PC-9 (cell line): ENCODE measurements at regions not wholly inside any gene's neighbourhood (a gene's known extent, or its start where the extent isn't known, plus 50 kb on each side); places are given as distances from the start of the nearest gene placed in this dataset.

Experiments used
- BruUV-seq: library from RNA; stranded (reverse); fragments of 400-500 nt; replicated peaks from 2 replicates; lab custom pipeline; 2021; lab: Mats Ljungman, UMichigan
- CTCF ChIA-PET: fragments of 300-600 bp; sonication (Branson Sonifier 250); formaldehyde crosslinking; loops from one replicate; lab custom pipeline; 2022; ENCODE audit warnings: antibody characterized with exemption; lab: Charles Lee
- POLR2A ChIA-PET: fragments of 300-600 bp; sonication (Branson Sonifier 250); formaldehyde crosslinking; loops from one replicate; lab custom pipeline; 2022; ENCODE audit warnings: antibody characterized with exemption; ENCODE audit not compliant: unreplicated experiment; lab: Charles Lee
- DNase-seq, 2 experiments: peaks; one replicate each; pipeline versions ENCODE4 v3.0.0 to v3.0.0-alpha.2; 2015 to 2022; ENCODE audit warnings: mixed read lengths in 1 of 2
- H2AFZ ChIP-seq: fragments of 200-600 bp; sonication (generic); 2 replicates; pipeline ENCODE4 v1.8.1; 2017; ENCODE audit warnings: antibody characterized with exemption
- H3F3A ChIP-seq: fragments of 200-600 bp; sonication (generic); 2 replicates; pipeline ENCODE4 v1.8.1; 2017; ENCODE audit warnings: antibody characterized with exemption, mild to moderate bottlenecking, low read depth; ENCODE audit not compliant: insufficient read depth
- H3K27ac ChIP-seq: fragments of 200-600 bp; sonication (generic); 2 replicates; pipeline ENCODE4 v1.6.1; 2016; ENCODE audit warnings: mixed run types
- H3K27me3 ChIP-seq: fragments of 200-600 bp; sonication (generic); 2 replicates; pipeline ENCODE4 v1.6.1; 2016; ENCODE audit warnings: low read depth, mixed run types; ENCODE audit not compliant: insufficient read depth
- H3K36me3 ChIP-seq: fragments of 200-600 bp; sonication (generic); 2 replicates; pipeline ENCODE4 v1.6.1; 2016; ENCODE audit warnings: low read depth, mixed run types
- H3K4me1 ChIP-seq: fragments of 200-600 bp; sonication (generic); replicated peaks from 2 replicates; pipeline ENCODE4 v1.6.1; 2016; ENCODE audit warnings: mixed run types; ENCODE audit not compliant: insufficient read depth
- H3K4me2 ChIP-seq: fragments of 200-600 bp; sonication (generic); 2 replicates; pipeline ENCODE4 v1.6.1; 2017; ENCODE audit warnings: mixed run types
- H3K4me3 ChIP-seq: fragments of 200-600 bp; sonication (generic); 2 replicates; pipeline ENCODE4 v1.6.1; 2016; ENCODE audit warnings: mixed run types
- H3K79me2 ChIP-seq: fragments of 200-600 bp; sonication (generic); 2 replicates; pipeline ENCODE4 v1.6.1; 2017; ENCODE audit warnings: low read depth, mixed run types
- H3K9me2 ChIP-seq: fragments of 200-600 bp; sonication (generic); 2 replicates; pipeline ENCODE4 v1.8.1; 2017; ENCODE audit warnings: mild to moderate bottlenecking; ENCODE audit not compliant: insufficient read depth
- H3K9me3 ChIP-seq: fragments of 200-600 bp; sonication (generic); 2 replicates; pipeline ENCODE4 v1.8.1; 2016; ENCODE audit warnings: low read depth; ENCODE audit not compliant: insufficient read depth
- H4K20me1 ChIP-seq: fragments of 200-600 bp; sonication (generic); 2 replicates; pipeline ENCODE4 v1.8.1; 2017; ENCODE audit not compliant: insufficient read depth
- EZH2 ChIP-seq: fragments of 200-600 bp; sonication (generic); IDR thresholded peaks from 2 replicates; pipeline ENCODE4 v1.8.0; 2017; ENCODE audit warnings: antibody characterized with exemption, low read depth
- intact Hi-C: fragments of 100-400 bp; cut with micrococcal nuclease; formaldehyde crosslinking; loops from one replicate; pipeline ENCODE4 v1.10.0; 2022; ENCODE audit not compliant: unreplicated experiment
- TF ChIP-seq, protein P1 (sequence below): fragments of 200-600 bp; sonication (generic); conservative IDR thresholded peaks from 2 replicates; pipeline ENCODE4 v1.6.1; 2017; ENCODE audit warnings: mixed run types, antibody characterized with exemption, mild to moderate bottlenecking, moderate library complexity

- no peak overlapping the region for H3K4me3 ChIP-seq
- no peaks in the 10 kb centered on the region for H3K79me2 ChIP-seq
- H3F3A ChIP-seq = no peaks in the 10 kb centered on the region
- no peaks in the 10 kb centered on the region for H4K20me1 ChIP-seq
- H3K27me3 ChIP-seq = no peaks in the 10 kb centered on the region
- ChIA-PET CTCF (no interaction called here), POLR2A (no interaction called here)
- no peak for DNase-seq
- H3K4me1 ChIP-seq = no peaks in the 10 kb centered on the region
- BruUV-seq = no TSS peak
- no peak overlapping the region for H3K4me2 ChIP-seq
- H3K9me3 ChIP-seq = no peaks in the 10 kb centered on the region
- no peak overlapping the region for H3K27ac ChIP-seq
- no peak for TF ChIP-seq EZH2
- TF ChIP-seq, protein P1, sequence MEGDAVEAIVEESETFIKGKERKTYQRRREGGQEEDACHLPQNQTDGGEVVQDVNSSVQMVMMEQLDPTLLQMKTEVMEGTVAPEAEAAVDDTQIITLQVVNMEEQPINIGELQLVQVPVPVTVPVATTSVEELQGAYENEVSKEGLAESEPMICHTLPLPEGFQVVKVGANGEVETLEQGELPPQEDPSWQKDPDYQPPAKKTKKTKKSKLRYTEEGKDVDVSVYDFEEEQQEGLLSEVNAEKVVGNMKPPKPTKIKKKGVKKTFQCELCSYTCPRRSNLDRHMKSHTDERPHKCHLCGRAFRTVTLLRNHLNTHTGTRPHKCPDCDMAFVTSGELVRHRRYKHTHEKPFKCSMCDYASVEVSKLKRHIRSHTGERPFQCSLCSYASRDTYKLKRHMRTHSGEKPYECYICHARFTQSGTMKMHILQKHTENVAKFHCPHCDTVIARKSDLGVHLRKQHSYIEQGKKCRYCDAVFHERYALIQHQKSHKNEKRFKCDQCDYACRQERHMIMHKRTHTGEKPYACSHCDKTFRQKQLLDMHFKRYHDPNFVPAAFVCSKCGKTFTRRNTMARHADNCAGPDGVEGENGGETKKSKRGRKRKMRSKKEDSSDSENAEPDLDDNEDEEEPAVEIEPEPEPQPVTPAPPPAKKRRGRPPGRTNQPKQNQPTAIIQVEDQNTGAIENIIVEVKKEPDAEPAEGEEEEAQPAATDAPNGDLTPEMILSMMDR = no peak
- intact Hi-C loops = no loop called here
- H3K9me2 ChIP-seq = no peaks in the 10 kb centered on the region
- H3K36me3 ChIP-seq = no peaks in the 10 kb centered on the region
- H2AFZ ChIP-seq = no peak overlapping the region
These were observed 63.4 kb upstream of the CSRP2 start for GRCh38 chr12:76942267-76942666.

DNA sequence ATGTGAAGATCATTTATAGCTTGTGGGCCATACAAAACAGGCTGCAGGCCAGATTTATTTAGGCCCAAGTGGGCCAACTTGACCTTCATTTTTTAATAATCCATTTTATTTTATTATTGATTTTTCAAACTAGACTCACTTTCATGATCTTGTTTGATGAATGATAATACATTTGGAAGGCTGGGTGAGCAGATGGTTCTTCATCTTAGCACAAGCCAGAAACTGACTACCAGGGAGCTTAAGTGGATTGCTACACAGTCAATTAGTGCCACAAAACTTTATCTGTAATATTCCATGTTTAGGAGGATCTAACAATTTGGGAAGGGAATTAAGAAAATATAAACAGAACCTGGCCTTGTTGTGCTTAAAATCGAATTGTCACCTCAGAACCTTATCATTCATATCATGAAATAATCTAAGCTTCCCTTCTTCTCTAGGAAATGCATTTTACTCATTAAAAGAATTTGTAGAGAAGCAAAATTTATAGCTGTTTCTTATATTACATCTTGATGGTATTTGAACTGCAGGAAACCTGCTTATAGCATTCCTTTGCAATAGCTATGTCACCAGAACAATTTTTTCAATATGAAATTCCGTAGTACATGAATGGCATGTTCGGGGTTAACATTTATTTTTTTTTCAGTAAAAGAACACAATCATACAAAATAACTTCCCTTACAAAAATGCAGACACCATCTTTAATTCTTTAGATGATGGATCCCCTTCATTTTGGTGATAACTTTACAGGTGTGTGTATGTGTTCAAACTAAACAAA is 62.0 kb upstream of the CSRP2 start:
- BruUV-seq = no TSS peak
- ChIA-PET CTCF (no interaction called here), POLR2A (no interaction called here)
- H4K20me1 ChIP-seq = no peaks in the 10 kb centered on the region
- no peak overlapping the region for H2AFZ ChIP-seq
- H3K36me3 ChIP-seq = no peaks in the 10 kb centered on the region
- no peaks in the 10 kb centered on the region for H3F3A ChIP-seq
- no peak overlapping the region for H3K4me3 ChIP-seq
- no peak for DNase-seq
- H3K27ac ChIP-seq = no peak overlapping the region
- H3K27me3 ChIP-seq = no peaks in the 10 kb centered on the region
- intact Hi-C loops = no loop called here
- no peak overlapping the region for H3K4me2 ChIP-seq
- no peaks in the 10 kb centered on the region for H3K4me1 ChIP-seq
- no peaks in the 10 kb centered on the region for H3K9me3 ChIP-seq
- no peaks in the 10 kb centered on the region for H3K79me2 ChIP-seq
- TF ChIP-seq, protein P1 = no peak
- TF ChIP-seq EZH2 = no peak
- no peaks in the 10 kb centered on the region for H3K9me2 ChIP-seq

DNA sequence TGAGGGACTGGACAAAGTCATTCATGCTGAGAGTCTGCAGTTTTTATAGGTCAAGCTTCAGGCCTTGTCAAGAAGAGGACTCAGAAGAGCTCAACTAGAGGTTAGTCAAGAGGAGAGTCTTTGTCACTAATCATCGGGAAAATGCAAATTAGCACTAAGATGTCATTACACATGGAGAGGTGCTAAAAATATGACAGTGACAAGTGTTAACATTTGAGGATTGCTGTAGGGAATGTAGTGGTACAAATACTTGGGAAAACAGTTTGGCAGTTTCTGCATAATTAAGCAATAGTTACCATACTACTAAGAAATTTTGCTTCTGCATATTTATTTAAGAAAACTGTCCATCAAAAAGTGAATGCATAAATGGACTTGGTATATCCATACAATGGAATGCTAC is 60.9 kb upstream of the CSRP2 start:
- Histone ChIP-seq H3K36me3 (no peaks in the 10 kb centered on the region), H3K27me3 (no peaks in the 10 kb centered on the region), H3F3A (no peaks in the 10 kb centered on the region), H3K79me2 (no peaks in the 10 kb centered on the region), H3K4me2 (no peak overlapping the region), H3K27ac (no peak overlapping the region), H3K4me3 (no peak overlapping the region), H3K9me3 (no peaks in the 10 kb centered on the region), H3K9me2 (no peaks in the 10 kb centered on the region), H4K20me1 (no peaks in the 10 kb centered on the region), H3K4me1 (no peaks in the 10 kb centered on the region), H2AFZ (no peak overlapping the region)
- TF ChIP-seq EZH2 = no peak
- BruUV-seq = no TSS peak
- ChIA-PET CTCF (no interaction called here), POLR2A (no interaction called here)
- intact Hi-C loops = no loop called here
- DNase-seq = no peak
